ENCODE measurements at regions not wholly inside any gene's neighbourhood (a gene's known extent, or its start where the extent isn't known, plus 50 kb on each side); places are given as distances from the start of the nearest gene placed in this dataset.

- no peaks in the 10 kb centered on the region for H3K9me3 ChIP-seq (ENCODE audit: control insufficient read depth, low read length, poor library complexity, severe bottlenecking)
- no peak overlapping the region for H3K4me3 Mint-ChIP-seq
- DNase-seq (no peak), ATAC-seq (no peak)
- H3K36me3 Mint-ChIP-seq (ENCODE audit: low read depth): peaks cover 4% of the 10 kb centered on the region
- H3K27me3 Mint-ChIP-seq: no peaks in the 10 kb centered on the region
- peaks cover 2% of the 10 kb centered on the region for H3K4me1 Mint-ChIP-seq
- H3K27ac Mint-ChIP-seq: no peak overlapping the region
Observed at GRCh38 chr20:3297079-3297378, 58.0 kb upstream of the SLC4A11 start.

- H3K36me3 Mint-ChIP-seq (ENCODE audit: low read depth): peaks cover 7% of the 10 kb centered on the region
- no peak overlapping the region for H3K27ac Mint-ChIP-seq
Observed at GRCh38 chr20:3296261-3297078, 57.5 kb upstream of the SLC4A11 start.

More at GRCh38 chr20:3296261-3297078, 57.5 kb upstream of the SLC4A11 start:
- no peak for DNase-seq
- Mint-ChIP-seq H3K4me3 (no peak overlapping the region), H3K27me3 (no peaks in the 10 kb centered on the region), H3K4me1 (peaks cover 2% of the 10 kb centered on the region)
- no peak for ATAC-seq
- H3K9me3 ChIP-seq (ENCODE audit: control insufficient read depth, low read length, poor library complexity, severe bottlenecking): no peaks in the 10 kb centered on the region

Data from T-helper 17 cell (primary cell).